ENCODE measurements at regions not wholly inside any gene's neighbourhood (a gene's known extent, or its start where the extent isn't known, plus 50 kb on each side); places are given as distances from the start of the nearest gene placed in this dataset.

DNA sequence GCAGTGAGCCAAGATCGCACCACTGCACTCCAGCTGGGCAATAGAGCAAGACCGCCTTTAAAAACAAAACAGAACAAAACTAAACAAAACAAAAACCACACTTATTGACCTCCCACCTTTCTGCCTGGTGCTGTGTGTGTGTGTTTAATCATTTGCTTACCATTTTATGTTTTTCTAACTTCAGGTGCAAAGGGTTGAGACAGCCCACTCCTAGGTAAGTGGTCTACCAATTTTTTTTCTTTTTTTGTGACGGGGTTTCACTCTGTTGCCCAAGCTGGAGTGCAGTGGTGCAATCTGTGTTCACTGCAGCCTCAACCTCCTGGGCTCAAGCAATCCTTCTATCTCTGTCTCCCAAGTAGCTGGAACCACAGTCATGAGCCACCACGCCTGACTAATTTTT lies 65.8 kb downstream of the SALL1 start:
- TF ChIP-seq, protein P1, sequence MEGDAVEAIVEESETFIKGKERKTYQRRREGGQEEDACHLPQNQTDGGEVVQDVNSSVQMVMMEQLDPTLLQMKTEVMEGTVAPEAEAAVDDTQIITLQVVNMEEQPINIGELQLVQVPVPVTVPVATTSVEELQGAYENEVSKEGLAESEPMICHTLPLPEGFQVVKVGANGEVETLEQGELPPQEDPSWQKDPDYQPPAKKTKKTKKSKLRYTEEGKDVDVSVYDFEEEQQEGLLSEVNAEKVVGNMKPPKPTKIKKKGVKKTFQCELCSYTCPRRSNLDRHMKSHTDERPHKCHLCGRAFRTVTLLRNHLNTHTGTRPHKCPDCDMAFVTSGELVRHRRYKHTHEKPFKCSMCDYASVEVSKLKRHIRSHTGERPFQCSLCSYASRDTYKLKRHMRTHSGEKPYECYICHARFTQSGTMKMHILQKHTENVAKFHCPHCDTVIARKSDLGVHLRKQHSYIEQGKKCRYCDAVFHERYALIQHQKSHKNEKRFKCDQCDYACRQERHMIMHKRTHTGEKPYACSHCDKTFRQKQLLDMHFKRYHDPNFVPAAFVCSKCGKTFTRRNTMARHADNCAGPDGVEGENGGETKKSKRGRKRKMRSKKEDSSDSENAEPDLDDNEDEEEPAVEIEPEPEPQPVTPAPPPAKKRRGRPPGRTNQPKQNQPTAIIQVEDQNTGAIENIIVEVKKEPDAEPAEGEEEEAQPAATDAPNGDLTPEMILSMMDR (IDR thresholded peaks at IDR 0.05; ENCODE audit: low read depth, low read length) = no peak
- Histone ChIP-seq H3K9me3 (no peaks in the 10 kb centered on the region), H3K36me3 (no peaks in the 10 kb centered on the region), H3K27me3 (no peaks in the 10 kb centered on the region), H3K4me1 (no peaks in the 10 kb centered on the region), H3K4me3 (ENCODE audit: low read depth, low read length) (no peak overlapping the region)
- DNase-seq = no peak

DNA sequence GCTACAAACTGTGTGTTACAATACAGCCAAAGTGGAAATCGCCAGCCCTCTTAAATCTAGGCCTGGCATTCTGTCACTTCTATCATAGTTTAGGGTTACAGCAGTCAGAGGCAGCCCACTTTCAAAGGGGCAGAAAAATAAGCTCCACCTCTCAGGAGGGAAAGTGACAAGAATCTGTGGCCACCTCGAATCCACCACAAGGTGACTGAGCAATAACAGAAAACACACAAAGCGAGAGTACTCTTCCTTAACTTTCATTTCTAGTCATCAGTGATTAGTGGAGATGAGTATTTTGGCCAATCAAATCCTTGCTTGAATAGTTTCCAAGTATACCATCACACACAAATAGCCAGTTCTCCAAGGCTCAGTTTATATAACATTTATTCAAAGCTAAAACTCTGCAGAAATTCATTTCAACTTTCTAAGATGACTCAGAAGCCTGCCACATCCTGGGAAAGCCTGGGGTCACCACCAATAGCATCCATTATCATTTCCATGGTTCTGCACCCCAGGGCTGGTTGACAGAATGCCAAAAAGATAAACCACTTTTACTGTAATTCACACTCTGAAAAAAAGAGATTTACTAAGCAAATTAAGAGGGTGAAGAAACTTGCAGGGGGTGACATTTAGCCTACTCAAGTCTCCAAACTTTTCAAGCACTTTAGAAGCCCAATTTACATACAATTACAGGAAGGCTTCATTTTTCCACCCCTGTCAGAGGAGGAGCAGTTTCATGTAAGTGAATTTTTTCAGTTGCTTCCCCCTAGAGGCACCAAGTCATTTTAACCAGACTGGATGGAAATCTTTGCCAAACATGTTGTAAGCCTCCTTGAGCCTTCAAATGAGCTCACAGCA lies 66.8 kb downstream of the SALL1 start:
- TF ChIP-seq, protein P1 (IDR thresholded peaks at IDR 0.05; ENCODE audit: low read depth, low read length) = no peak

DNA sequence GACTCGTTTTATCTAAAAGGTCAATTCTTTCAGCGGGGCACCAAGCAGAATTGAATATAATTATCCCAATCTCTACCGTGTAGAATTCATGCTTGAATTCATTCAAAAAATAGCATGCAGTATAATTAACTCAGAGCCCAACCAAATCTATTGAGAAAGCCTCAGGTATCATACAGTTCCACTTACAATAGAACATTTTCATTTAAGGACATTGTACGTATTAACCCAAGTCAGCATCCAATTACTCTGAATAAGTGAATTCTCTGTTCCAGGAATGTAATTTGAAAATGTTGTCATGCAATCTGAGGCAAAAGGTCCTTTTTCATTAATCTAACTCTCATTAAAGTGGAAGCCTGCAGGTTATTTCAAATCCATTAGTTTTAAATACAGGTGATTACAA lies 78.5 kb downstream of the SALL1 start:
- H3K9me3 ChIP-seq = no peaks in the 10 kb centered on the region
- H3K4me1 ChIP-seq = no peaks in the 10 kb centered on the region
- no peak for DNase-seq
- no peaks in the 10 kb centered on the region for H3K27me3 ChIP-seq
- no peaks in the 10 kb centered on the region for H3K36me3 ChIP-seq
- H3K4me3 ChIP-seq (ENCODE audit: low read depth, low read length) = no peak overlapping the region
- TF ChIP-seq, protein P1 (IDR thresholded peaks at IDR 0.05; ENCODE audit: low read depth, low read length) = no peak

More for the DNA sequence above, 66.8 kb downstream of the SALL1 start:
- no peaks in the 10 kb centered on the region for H3K27me3 ChIP-seq
- H3K4me3 ChIP-seq (ENCODE audit: low read depth, low read length) = no peak overlapping the region
- DNase-seq = no peak
- no peaks in the 10 kb centered on the region for H3K36me3 ChIP-seq
- no peaks in the 10 kb centered on the region for H3K9me3 ChIP-seq
- no peaks in the 10 kb centered on the region for H3K4me1 ChIP-seq

DNA sequence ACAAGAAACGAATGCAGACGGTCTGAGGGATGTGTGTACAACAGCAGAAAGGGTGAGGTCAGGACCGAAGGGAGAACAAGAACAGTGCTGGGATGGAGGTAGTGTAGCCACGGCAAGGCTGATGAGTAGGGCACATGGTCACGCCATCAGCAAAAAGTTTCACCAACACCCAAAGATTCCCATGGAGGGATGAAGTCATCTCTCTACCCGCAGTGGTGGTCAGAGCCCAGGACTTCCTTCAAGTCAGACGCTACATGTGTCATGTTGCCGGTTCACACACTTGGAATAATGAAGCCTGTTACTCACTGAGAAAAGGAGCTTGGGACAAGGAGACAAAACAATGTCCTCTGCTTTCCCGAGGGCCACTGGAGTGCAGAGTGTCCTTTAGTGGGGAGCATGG lies 79.7 kb downstream of the SALL1 start:
- Histone ChIP-seq H3K4me3 (ENCODE audit: low read depth, low read length) (no peak overlapping the region), H3K4me1 (no peaks in the 10 kb centered on the region), H3K36me3 (no peaks in the 10 kb centered on the region), H3K27me3 (no peaks in the 10 kb centered on the region), H3K9me3 (no peaks in the 10 kb centered on the region)
- TF ChIP-seq, protein P1 (IDR thresholded peaks at IDR 0.05; ENCODE audit: low read depth, low read length) = no peak
- no peak for DNase-seq

DNA sequence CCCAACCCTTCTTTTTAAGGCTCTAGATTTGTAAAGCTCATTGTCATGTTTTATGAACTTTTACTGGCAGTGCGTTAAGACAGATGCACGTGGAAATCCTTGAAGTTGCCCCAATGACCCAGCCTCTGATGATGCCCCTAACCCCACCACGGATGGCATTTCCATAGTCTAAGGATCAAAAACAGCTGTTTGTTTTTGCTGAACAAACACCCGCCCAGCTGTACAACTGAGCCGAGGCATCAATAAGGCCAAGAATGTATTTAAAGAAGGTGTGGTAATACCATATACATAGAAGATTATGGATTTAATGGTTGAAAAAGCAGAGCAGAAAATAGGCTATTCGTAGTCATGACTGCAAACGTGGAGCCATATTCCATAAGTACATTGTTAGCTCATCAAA lies 83.7 kb downstream of the SALL1 start:
- TF ChIP-seq, protein P1 (IDR thresholded peaks at IDR 0.05; ENCODE audit: low read depth, low read length) = no peak
- Histone ChIP-seq H3K27me3 (no peaks in the 10 kb centered on the region), H3K4me3 (ENCODE audit: low read depth, low read length) (no peak overlapping the region), H3K36me3 (no peaks in the 10 kb centered on the region), H3K9me3 (no peaks in the 10 kb centered on the region), H3K4me1 (no peaks in the 10 kb centered on the region)
- no peak for DNase-seq

DNA sequence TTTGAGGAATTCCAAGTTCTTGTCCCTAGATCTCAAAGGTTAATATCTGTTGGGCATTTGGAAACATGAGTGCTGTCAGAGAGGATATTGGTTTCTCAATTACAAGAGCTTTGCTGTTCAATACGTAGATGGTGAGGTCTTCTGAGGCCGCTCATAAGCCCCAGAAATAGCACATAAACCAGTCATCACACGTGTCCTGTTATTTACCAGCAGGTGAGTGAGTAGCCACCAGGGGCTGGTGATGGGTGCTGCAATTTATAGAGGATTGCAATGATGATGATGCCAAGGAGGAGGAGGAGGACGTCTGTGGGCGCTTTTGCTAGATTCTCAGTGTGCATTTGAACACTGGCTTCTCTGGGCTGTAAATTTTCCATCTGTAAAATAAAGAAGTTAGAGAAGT lies 89.0 kb downstream of the SALL1 start:
- TF ChIP-seq, protein P1 (IDR thresholded peaks at IDR 0.05; ENCODE audit: low read depth, low read length) = no peak
- H3K36me3 ChIP-seq = no peaks in the 10 kb centered on the region
- H3K4me3 ChIP-seq (ENCODE audit: low read depth, low read length) = no peak overlapping the region

More for the DNA sequence above, 89.0 kb downstream of the SALL1 start:
- no peak for DNase-seq
- Histone ChIP-seq H3K27me3 (no peaks in the 10 kb centered on the region), H3K4me1 (no peaks in the 10 kb centered on the region), H3K9me3 (no peaks in the 10 kb centered on the region)

All from BE2C (cell line).